ENCODE measurements at regions not wholly inside any gene's neighbourhood (a gene's known extent, or its start where the extent isn't known, plus 50 kb on each side); places are given as distances from the start of the nearest gene placed in this dataset.

GRCh38 chr3:167160781-167161180 lies 219.3 kb downstream of the ZBBX start:
- POLR2A ChIA-PET, result no interaction called here
- DNase-seq, result no peak
- Histone ChIP-seq H3K4me2 (no peak overlapping the region), H2AFZ (ENCODE audit: low read depth) (no peak overlapping the region), H3K9me2 (no peaks in the 10 kb centered on the region), H3F3A (replicated peaks; ENCODE audit: insufficient read depth) (no peaks in the 10 kb centered on the region), H3K4me1 (ENCODE audit: control insufficient read depth in 1 of 2, insufficient read depth in 2 of 2, low read depth in 1 of 2, low read length in 1 of 2) (no peaks in the 10 kb centered on the region), H4K20me1 (ENCODE audit: insufficient read depth) (no peaks in the 10 kb centered on the region), H3K36me3 (replicated peaks in 1 of 2; ENCODE audit: control insufficient read depth in 1 of 2, insufficient read depth in 2 of 2, low read length in 1 of 2) (no peaks in the 10 kb centered on the region), H3K79me2 (ENCODE audit: insufficient read depth) (no peaks in the 10 kb centered on the region), H3K27me3 (ENCODE audit: insufficient read depth) (no peaks in the 10 kb centered on the region), H3K9me3 (no peaks in the 10 kb centered on the region), H3K27ac (ENCODE audit: low read depth in 2 of 2, low read length in 1 of 2) (no peak overlapping the region), H3K4me3 (ENCODE audit: low read depth in 2 of 2, low read length in 1 of 2) (no peak overlapping the region), H3K9ac (no peak overlapping the region)
- 4% methylated on average over 1 of the region's 1 CpG for WGBS (ENCODE audit: low lambda C conversion rate)
- no peak for TF ChIP-seq POLR2AphosphoS5 (IDR thresholded peaks at IDR 0.05; ENCODE audit: low read depth, low read length)
- no peak for TF ChIP-seq USF1 (IDR thresholded peaks at IDR 0.05; ENCODE audit: borderline replicate concordance, low read depth)
- TF ChIP-seq FOXJ3 (CRISPR knock-in tag; IDR thresholded peaks at IDR 0.05), result no peak
- no peak for TF ChIP-seq EP300 (IDR thresholded peaks at IDR 0.05; ENCODE audit: borderline replicate concordance in 1 of 2, low read depth in 1 of 2, low read length in 1 of 2)
- no peak for TF ChIP-seq TAF1 (IDR thresholded peaks at IDR 0.05; ENCODE audit: borderline replicate concordance, low read depth, low read length)
- no peak for TF ChIP-seq RXRA (IDR thresholded peaks at IDR 0.05; ENCODE audit: borderline replicate concordance, low read depth)
- TF ChIP-seq TEAD4 (IDR thresholded peaks at IDR 0.05; ENCODE audit: borderline replicate concordance, insufficient read depth), result no peak
- no peak for TF ChIP-seq NFIC (IDR thresholded peaks at IDR 0.05; ENCODE audit: borderline replicate concordance)
- TF ChIP-seq PBX3 (IDR thresholded peaks at IDR 0.05), result no peak
- no peak for TF ChIP-seq SIN3A (IDR thresholded peaks at IDR 0.05; ENCODE audit: borderline replicate concordance, low read depth, low read length)
- no peak for TF ChIP-seq YY1 (IDR thresholded peaks at IDR 0.05; ENCODE audit: low read depth)
- TF ChIP-seq TCF12 (IDR thresholded peaks at IDR 0.05), result no peak
- CTCF ChIA-PET, result no interaction called here

- no peaks in the 10 kb centered on the region for H3K36me3 ChIP-seq (replicated peaks in 1 of 2; ENCODE audit: control insufficient read depth in 1 of 2, insufficient read depth in 2 of 2, low read length in 1 of 2)
- CTCF ChIA-PET, result no interaction called here
- no peak for DNase-seq
- 17% methylated on average over 2 of the region's 2 CpGs for WGBS (ENCODE audit: low lambda C conversion rate)
- no peak overlapping the region for H3K9ac ChIP-seq
- no peak overlapping the region for H3K27ac ChIP-seq (ENCODE audit: low read depth in 2 of 2, low read length in 1 of 2)
- H3K4me1 ChIP-seq (ENCODE audit: control insufficient read depth in 1 of 2, insufficient read depth in 2 of 2, low read depth in 1 of 2, low read length in 1 of 2), result no peaks in the 10 kb centered on the region
- no peaks in the 10 kb centered on the region for H4K20me1 ChIP-seq (ENCODE audit: insufficient read depth)
- POLR2A ChIA-PET, result no interaction called here
- H3K4me2 ChIP-seq, result no peak overlapping the region
- H3K79me2 ChIP-seq (ENCODE audit: insufficient read depth), result no peaks in the 10 kb centered on the region
- no peaks in the 10 kb centered on the region for H3K27me3 ChIP-seq (ENCODE audit: insufficient read depth)
- H2AFZ ChIP-seq (ENCODE audit: low read depth), result no peak overlapping the region
- H3K4me3 ChIP-seq (ENCODE audit: low read depth in 2 of 2, low read length in 1 of 2), result no peak overlapping the region
- H3K9me2 ChIP-seq, result no peaks in the 10 kb centered on the region
- H3K9me3 ChIP-seq, result no peaks in the 10 kb centered on the region
- no peaks in the 10 kb centered on the region for H3F3A ChIP-seq (replicated peaks; ENCODE audit: insufficient read depth)
- no peak for TF ChIP-seq NRF1 (IDR thresholded peaks at IDR 0.05; ENCODE audit: low read depth, low read length)
- TF ChIP-seq ELF1 (IDR thresholded peaks at IDR 0.05), result no peak
- no peak for TF ChIP-seq REST (IDR thresholded peaks at IDR 0.05; ENCODE audit: low read depth, low read length)
- no peak for TF ChIP-seq TAF1 (IDR thresholded peaks at IDR 0.05; ENCODE audit: borderline replicate concordance, low read depth, low read length)
- TF ChIP-seq IRF3 (IDR thresholded peaks at IDR 0.05; ENCODE audit: low read depth, low read length), result no peak
- no peak for TF ChIP-seq SMC3 (IDR thresholded peaks at IDR 0.05; ENCODE audit: low read depth, low read length)
- TF ChIP-seq MAX (IDR thresholded peaks at IDR 0.05; ENCODE audit: low read depth), result no peak
- no peak for TF ChIP-seq JUND (IDR thresholded peaks at IDR 0.05)
- no peak for TF ChIP-seq YY1 (IDR thresholded peaks at IDR 0.05; ENCODE audit: low read depth)
- TF ChIP-seq PBX3 (IDR thresholded peaks at IDR 0.05), result no peak
- no peak for TF ChIP-seq POLR2AphosphoS5 (IDR thresholded peaks at IDR 0.05; ENCODE audit: low read depth, low read length)
- TF ChIP-seq RFX5 (IDR thresholded peaks at IDR 0.05; ENCODE audit: low read length), result no peak
These were observed 228.5 kb downstream of the ZBBX start for GRCh38 chr3:167151636-167152035.
